ENCODE measurements at regions not wholly inside any gene's neighbourhood (a gene's known extent, or its start where the extent isn't known, plus 50 kb on each side); places are given as distances from the start of the nearest gene placed in this dataset.

DNA sequence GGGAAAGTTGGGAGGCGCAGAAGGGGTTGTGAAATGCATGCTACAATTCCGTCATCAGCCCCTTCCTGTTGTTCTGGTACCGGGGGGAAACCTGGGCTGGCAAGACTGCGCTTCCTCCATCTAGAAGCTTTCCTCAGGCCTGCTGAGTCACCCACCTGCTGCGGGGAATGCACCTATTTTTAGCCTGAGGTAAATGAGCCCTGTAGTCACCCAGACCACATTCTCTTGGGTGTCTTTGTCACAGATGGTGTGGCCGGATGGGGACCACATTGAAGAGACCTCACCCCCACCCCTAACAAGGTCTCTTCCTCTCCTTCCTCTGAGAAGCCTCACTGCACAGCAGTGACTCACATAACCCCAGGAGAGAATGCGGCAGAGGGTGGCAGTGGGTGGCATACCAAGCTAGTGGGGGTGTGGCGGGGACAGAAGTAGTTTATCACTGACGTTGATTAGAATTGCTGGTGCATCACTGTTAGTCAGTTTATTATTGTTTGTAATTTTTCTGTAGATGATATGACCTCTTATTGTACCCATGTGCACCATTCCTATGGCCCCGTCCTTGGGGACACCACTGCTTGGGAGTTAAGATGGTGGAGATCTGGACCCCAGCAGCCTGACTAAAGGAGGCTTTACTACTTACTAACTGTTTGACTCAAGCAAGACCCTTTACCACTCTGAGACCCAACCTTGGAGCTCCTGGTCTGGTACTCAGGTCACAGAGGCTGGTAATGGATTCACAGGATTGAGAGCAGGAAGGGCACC is 83.0 kb upstream of the DUSP5 start:
- WGBS (ENCODE audit: insufficient coverage): 17% methylated on average over 8 of the region's 10 CpGs
- DNase-seq: peak; percentile 91 to 100 (median 99)
- H3K4me1 ChIP-seq (ENCODE audit: control extremely low read depth in 1 of 4, control insufficient read depth in 4 of 4, insufficient read depth in 4 of 4, low read length in 3 of 4): peaks cover 18 to 68% (median 43%) of the 10 kb centered on the region in 4 experiments

DNA sequence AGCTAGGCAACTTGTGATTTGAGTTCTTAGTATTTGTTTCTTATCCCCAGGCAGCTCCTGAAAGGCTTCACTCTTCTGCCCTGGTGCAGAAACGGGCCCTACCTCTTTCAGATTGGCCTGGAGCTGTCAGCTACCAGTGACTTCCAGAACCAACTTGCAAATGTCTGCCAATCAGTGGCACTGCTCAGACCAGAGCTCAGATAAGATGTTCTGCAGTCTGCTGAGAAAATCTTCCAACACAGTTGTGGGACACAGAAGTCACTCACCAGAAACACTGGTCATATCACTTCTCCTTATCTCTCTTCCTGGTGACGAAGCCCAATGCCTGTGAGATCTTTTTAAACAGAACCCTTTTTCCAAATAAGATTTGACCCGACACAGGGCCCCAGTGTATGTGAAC is 81.9 kb upstream of the DUSP5 start:
- DNase-seq: peak in 1 of 3 donors; percentile 41
- WGBS (ENCODE audit: insufficient coverage): 6% methylated on average over 2 of the region's 3 CpGs
- CTCF ChIA-PET: interaction anchor here (0.9 to 2.0 kb wide), 11 partner anchors 9 to 131 kb away, joined by 3 to 9 read pairs (median 4); no protein-coding TSS in a partner anchor
- no peak overlapping the region for H3K4me3 ChIP-seq (ENCODE audit: control insufficient read depth in 1 of 7, extremely low read depth in 1 of 7, insufficient read depth in 4 of 7, low read depth in 2 of 7, low read length in 6 of 7)
- no peaks in the 10 kb centered on the region for H3K36me3 ChIP-seq (ENCODE audit: control insufficient read depth in 4 of 4, insufficient read depth in 4 of 4, low read length in 3 of 4)
- H3K27ac ChIP-seq (ENCODE audit: insufficient read depth in 1 of 2, low read depth in 1 of 2, low read length in 2 of 2, poor library complexity in 1 of 2, severe bottlenecking in 2 of 2): no peak overlapping the region
- H3K27me3 ChIP-seq (replicated peaks in 2 of 5; ENCODE audit: control insufficient read depth in 4 of 5, insufficient read depth in 5 of 5, low read length in 4 of 5): no peaks in the 10 kb centered on the region
- peaks cover 0 to 7% (median 0%) of the 10 kb centered on the region in 5 experiments for H3K9me3 ChIP-seq (ENCODE audit: control extremely low read depth in 1 of 5, control insufficient read depth in 4 of 5, insufficient read depth in 2 of 5, low read depth in 1 of 5, low read length in 4 of 5)
- POLR2A ChIA-PET: no interaction called here
- H3K4me1 ChIP-seq (ENCODE audit: control extremely low read depth in 1 of 4, control insufficient read depth in 4 of 4, insufficient read depth in 4 of 4, low read length in 3 of 4): peaks cover 19 to 67% (median 52%) of the 10 kb centered on the region in 4 experiments

More for the DNA sequence above, 83.0 kb upstream of the DUSP5 start:
- Histone ChIP-seq H3K27me3 (replicated peaks in 2 of 5; ENCODE audit: control insufficient read depth in 4 of 5, insufficient read depth in 5 of 5, low read length in 4 of 5) (no peaks in the 10 kb centered on the region), H3K27ac (ENCODE audit: insufficient read depth in 1 of 2, low read depth in 1 of 2, low read length in 2 of 2, poor library complexity in 1 of 2, severe bottlenecking in 2 of 2) (peak overlapping the region in 1 of 2 experiments; percentile 42), H3K9me3 (ENCODE audit: control extremely low read depth in 1 of 5, control insufficient read depth in 4 of 5, insufficient read depth in 2 of 5, low read depth in 1 of 5, low read length in 4 of 5) (peaks cover 0 to 7% (median 0%) of the 10 kb centered on the region in 5 experiments), H3K36me3 (ENCODE audit: control insufficient read depth in 4 of 4, insufficient read depth in 4 of 4, low read length in 3 of 4) (no peaks in the 10 kb centered on the region), H3K4me3 (ENCODE audit: control insufficient read depth in 1 of 7, extremely low read depth in 1 of 7, insufficient read depth in 4 of 7, low read depth in 2 of 7, low read length in 6 of 7) (peak overlapping the region in 3 of 7 experiments; percentile 2 to 26 (median 21))
- ChIA-PET POLR2A (no interaction called here), CTCF (interaction anchor here (0.6 to 2.0 kb wide), 7 partner anchors 9 to 68 kb away, joined by 3 to 6 read pairs (median 3); no protein-coding TSS in a partner anchor)

DNA sequence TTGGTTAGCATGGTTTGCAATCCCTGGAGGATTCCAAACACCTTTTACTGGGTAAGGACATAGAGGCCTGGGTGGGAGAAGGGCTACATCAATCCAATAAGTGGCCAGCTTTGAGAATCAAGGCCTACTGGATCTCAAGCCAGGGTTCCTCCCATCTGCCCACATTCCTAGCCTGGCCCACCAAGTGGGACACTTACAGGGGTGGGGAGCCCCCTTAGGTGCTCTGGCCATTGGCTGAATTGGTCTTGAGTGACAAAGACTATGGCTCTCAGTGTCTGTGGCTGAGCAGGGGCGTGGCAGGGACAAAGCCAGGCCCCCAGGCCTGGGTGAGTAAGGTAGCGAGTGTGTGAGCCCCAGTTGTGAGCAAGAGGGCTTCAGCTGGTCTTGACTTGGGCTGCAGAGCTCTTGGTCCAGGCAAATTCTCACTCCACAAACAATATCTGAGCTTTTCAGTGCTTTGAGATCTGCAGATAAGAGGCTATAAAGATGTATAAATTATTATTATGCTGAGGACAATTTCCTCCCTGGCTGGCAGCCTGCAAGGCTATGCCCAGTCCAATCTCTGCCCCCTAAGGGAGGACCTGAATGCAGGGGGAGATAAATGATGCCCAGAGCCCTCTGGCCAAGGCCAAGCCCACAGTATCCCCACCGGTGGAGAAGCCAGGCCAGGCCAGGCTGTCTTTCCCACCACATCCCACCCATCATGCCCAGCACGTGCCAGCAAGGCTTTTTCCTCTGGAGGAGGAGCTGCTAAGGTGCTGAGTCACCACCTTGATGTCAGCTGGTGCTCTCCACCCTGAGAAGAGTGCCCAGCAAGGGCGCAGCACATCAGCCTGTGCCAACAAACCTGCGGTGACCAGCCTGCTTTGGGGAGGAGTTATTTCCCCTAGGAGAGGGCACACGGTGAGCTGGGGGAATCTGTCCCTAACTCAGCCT is 80.7 kb upstream of the DUSP5 start:
- no peak overlapping the region for H3K27ac ChIP-seq (ENCODE audit: insufficient read depth in 1 of 2, low read depth in 1 of 2, low read length in 2 of 2, poor library complexity in 1 of 2, severe bottlenecking in 2 of 2)
- no peaks in the 10 kb centered on the region for H3K36me3 ChIP-seq (ENCODE audit: control insufficient read depth in 4 of 4, insufficient read depth in 4 of 4, low read length in 3 of 4)
- no peak overlapping the region for H3K4me3 ChIP-seq (ENCODE audit: control insufficient read depth in 1 of 7, extremely low read depth in 1 of 7, insufficient read depth in 4 of 7, low read depth in 2 of 7, low read length in 6 of 7)
- ChIA-PET POLR2A (no interaction called here), CTCF (interaction anchor here (0.8 to 1.6 kb wide), 6 partner anchors 8 to 130 kb away, joined by 3 to 9 read pairs (median 4); no protein-coding TSS in a partner anchor)
- H3K9me3 ChIP-seq (ENCODE audit: control extremely low read depth in 1 of 5, control insufficient read depth in 4 of 5, insufficient read depth in 2 of 5, low read depth in 1 of 5, low read length in 4 of 5): peaks cover 0 to 7% (median 0%) of the 10 kb centered on the region in 5 experiments
- peaks cover 26 to 72% (median 60%) of the 10 kb centered on the region in 4 experiments for H3K4me1 ChIP-seq (ENCODE audit: control extremely low read depth in 1 of 4, control insufficient read depth in 4 of 4, insufficient read depth in 4 of 4, low read length in 3 of 4)
- peak in 1 of 3 donors; percentile 52 for DNase-seq
- no peaks in the 10 kb centered on the region for H3K27me3 ChIP-seq (replicated peaks in 2 of 5; ENCODE audit: control insufficient read depth in 4 of 5, insufficient read depth in 5 of 5, low read length in 4 of 5)
- WGBS (ENCODE audit: insufficient coverage): 91% methylated on average over 3 of the region's 7 CpGs

DNA sequence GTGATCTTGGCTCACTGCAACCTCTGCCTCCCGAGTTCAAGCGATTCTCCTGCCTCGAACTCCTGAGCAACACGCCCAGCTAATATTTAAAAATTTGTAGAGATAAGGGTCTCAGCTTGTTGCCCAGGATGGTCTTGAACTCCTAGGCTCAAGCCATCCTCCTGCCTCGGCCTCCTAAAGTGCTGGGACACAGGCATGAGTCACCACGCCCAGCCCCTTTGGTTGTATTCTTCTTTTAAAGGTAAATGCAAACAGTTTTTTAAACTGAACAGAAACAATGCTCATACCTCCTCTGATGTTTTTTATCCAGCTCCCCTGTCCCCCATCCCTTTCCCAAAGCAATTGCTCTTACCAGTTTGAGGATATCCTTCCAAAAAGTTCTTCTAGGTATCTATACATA is 79.5 kb upstream of the DUSP5 start:
- DNase-seq: no peak
- ChIA-PET POLR2A (no interaction called here), CTCF (interaction anchor here (0.8 kb wide), 1 partner anchor 28 kb away, joined by 3 read pairs; no protein-coding TSS in a partner anchor)
- H3K36me3 ChIP-seq (ENCODE audit: control insufficient read depth in 4 of 4, insufficient read depth in 4 of 4, low read length in 3 of 4): no peaks in the 10 kb centered on the region
- H3K4me1 ChIP-seq (ENCODE audit: control extremely low read depth in 1 of 4, control insufficient read depth in 4 of 4, insufficient read depth in 4 of 4, low read length in 3 of 4): peaks cover 26 to 77% (median 60%) of the 10 kb centered on the region in 4 experiments
- 98% methylated on average over 4 of the region's 6 CpGs for WGBS (ENCODE audit: insufficient coverage)
- no peaks in the 10 kb centered on the region for H3K27me3 ChIP-seq (replicated peaks in 2 of 5; ENCODE audit: control insufficient read depth in 4 of 5, insufficient read depth in 5 of 5, low read length in 4 of 5)
- peaks cover 0 to 7% (median 0%) of the 10 kb centered on the region in 5 experiments for H3K9me3 ChIP-seq (ENCODE audit: control extremely low read depth in 1 of 5, control insufficient read depth in 4 of 5, insufficient read depth in 2 of 5, low read depth in 1 of 5, low read length in 4 of 5)
- H3K27ac ChIP-seq (ENCODE audit: insufficient read depth in 1 of 2, low read depth in 1 of 2, low read length in 2 of 2, poor library complexity in 1 of 2, severe bottlenecking in 2 of 2): no peak overlapping the region
- H3K4me3 ChIP-seq (ENCODE audit: control insufficient read depth in 1 of 7, extremely low read depth in 1 of 7, insufficient read depth in 4 of 7, low read depth in 2 of 7, low read length in 6 of 7): no peak overlapping the region

DNA sequence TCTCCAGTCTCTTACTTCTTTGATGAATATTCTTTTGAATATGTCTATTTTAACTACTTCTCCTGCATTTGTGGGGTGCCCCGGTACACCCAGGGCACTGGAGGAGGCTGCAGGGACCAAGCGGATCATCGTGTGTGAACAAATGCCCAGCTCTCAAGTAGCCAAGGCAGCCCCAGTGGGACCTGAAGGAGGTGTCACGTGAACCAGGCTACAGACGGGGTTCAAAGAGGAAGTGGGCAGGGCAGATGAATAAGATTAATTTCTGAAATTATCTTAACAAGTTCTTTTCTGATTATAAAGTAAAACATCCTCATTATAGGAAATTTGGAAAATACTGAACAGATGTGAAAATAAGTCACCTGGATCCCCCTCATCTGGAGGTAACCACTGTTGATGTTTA is 78.4 kb upstream of the DUSP5 start:
- ChIA-PET CTCF (no interaction called here), POLR2A (no interaction called here)
- Histone ChIP-seq H3K4me1 (ENCODE audit: control extremely low read depth in 1 of 4, control insufficient read depth in 4 of 4, insufficient read depth in 4 of 4, low read length in 3 of 4) (peaks cover 23 to 73% (median 53%) of the 10 kb centered on the region in 4 experiments), H3K27ac (ENCODE audit: insufficient read depth in 1 of 2, low read depth in 1 of 2, low read length in 2 of 2, poor library complexity in 1 of 2, severe bottlenecking in 2 of 2) (no peak overlapping the region), H3K36me3 (ENCODE audit: control insufficient read depth in 4 of 4, insufficient read depth in 4 of 4, low read length in 3 of 4) (no peaks in the 10 kb centered on the region), H3K9me3 (ENCODE audit: control extremely low read depth in 1 of 5, control insufficient read depth in 4 of 5, insufficient read depth in 2 of 5, low read depth in 1 of 5, low read length in 4 of 5) (peaks cover 0 to 7% (median 0%) of the 10 kb centered on the region in 5 experiments), H3K27me3 (replicated peaks in 2 of 5; ENCODE audit: control insufficient read depth in 4 of 5, insufficient read depth in 5 of 5, low read length in 4 of 5) (no peaks in the 10 kb centered on the region), H3K4me3 (ENCODE audit: control insufficient read depth in 1 of 7, extremely low read depth in 1 of 7, insufficient read depth in 4 of 7, low read depth in 2 of 7, low read length in 6 of 7) (no peak overlapping the region)
- WGBS (ENCODE audit: insufficient coverage): 62% methylated on average over 4 of the region's 5 CpGs
- peak in 1 of 3 donors; percentile 45 for DNase-seq

- 92% methylated on average over 1 of the region's 2 CpGs for WGBS (ENCODE audit: insufficient coverage)
- H3K27me3 ChIP-seq (replicated peaks in 2 of 5; ENCODE audit: control insufficient read depth in 4 of 5, insufficient read depth in 5 of 5, low read length in 4 of 5): no peaks in the 10 kb centered on the region
- DNase-seq: peak in 2 of 3 donors; percentile 47 to 53
- POLR2A ChIA-PET: no interaction called here
- H3K9me3 ChIP-seq (ENCODE audit: control extremely low read depth in 1 of 5, control insufficient read depth in 4 of 5, insufficient read depth in 2 of 5, low read depth in 1 of 5, low read length in 4 of 5): peaks cover 0 to 7% (median 0%) of the 10 kb centered on the region in 5 experiments
- no peaks in the 10 kb centered on the region for H3K36me3 ChIP-seq (ENCODE audit: control insufficient read depth in 4 of 4, insufficient read depth in 4 of 4, low read length in 3 of 4)
- peak overlapping the region; percentile 42 to 65 for H3K27ac ChIP-seq (ENCODE audit: insufficient read depth in 1 of 2, low read depth in 1 of 2, low read length in 2 of 2, poor library complexity in 1 of 2, severe bottlenecking in 2 of 2)
- H3K4me1 ChIP-seq (ENCODE audit: control extremely low read depth in 1 of 4, control insufficient read depth in 4 of 4, insufficient read depth in 4 of 4, low read length in 3 of 4): peaks cover 15 to 62% (median 39%) of the 10 kb centered on the region in 4 experiments
- no peak overlapping the region for H3K4me3 ChIP-seq (ENCODE audit: control insufficient read depth in 1 of 7, extremely low read depth in 1 of 7, insufficient read depth in 4 of 7, low read depth in 2 of 7, low read length in 6 of 7)
- CTCF ChIA-PET: interaction anchor here (0.9 kb wide), 1 partner anchor 91 kb away, joined by 3 read pairs; no protein-coding TSS in a partner anchor
Observed at GRCh38 chr10:110420401-110421193, 77.1 kb upstream of the DUSP5 start.

Measured in common myeloid progenitor, CD34-positive (primary cell).